HCT116 (cell line): ENCODE measurements at regions not wholly inside any gene's neighbourhood (a gene's known extent, or its start where the extent isn't known, plus 50 kb on each side); places are given as distances from the start of the nearest gene placed in this dataset.

Source experiments
- ATAC-seq: fragments of 200-7000 bp; cut with Tn5 transposase; 2 replicates; pipeline ENCODE4 v1.9.1; 2020; ENCODE audit warnings: mild to moderate bottlenecking, moderate library complexity
- BruUV-seq: library from RNA; stranded (reverse); fragments of 400-500 nt; replicated peaks from 2 replicates; lab custom pipeline; 2021; lab: Mats Ljungman, UMichigan
- CTCF ChIA-PET: fragments of 300-600 bp; sonication (Branson Sonifier 250); formaldehyde crosslinking; loops from one replicate; lab custom pipeline; 2021; ENCODE audit warnings: antibody characterized with exemption; lab: Charles Lee
- POLR2A ChIA-PET: fragments of 300-600, 350-600 bp; sonication (Branson Sonifier 250); formaldehyde crosslinking; loops from one replicate; lab custom pipeline; 2021; ENCODE audit warnings: antibody characterized with exemption; lab: Charles Lee
- RAD21 ChIA-PET, 2 experiments: fragments of 300-600 bp; sonication (Branson Sonifier 250); formaldehyde crosslinking; loops; one replicate each; lab custom pipeline; 2023; ENCODE audit warnings: low total read pairs in 2 of 2; ENCODE audit not compliant: uncharacterized antibody in 2 of 2, unreplicated experiment in 2 of 2, low non-redundant PET in 1 of 2; lab: Charles Lee
- DNase-seq: peaks from one replicate; pipeline ENCODE4 v3.0.0-alpha.2; 2010; ENCODE audit warnings: low read depth, low spot score
- H2AFZ ChIP-seq: fragments of 200-600 bp; shearing (Covaris generic), sonication (generic); 2 replicates; pipeline ENCODE4 v1.6.1; 2017; ENCODE audit warnings: low read depth, mixed run types, mixed read lengths, antibody characterized with exemption, low read length; ENCODE audit not compliant: poor library complexity, severe bottlenecking
- H3K27ac ChIP-seq: 2 replicates; pipeline ENCODE4 v1.5.1; 2012; ENCODE audit warnings: low read depth, low read length
- H3K27me3 ChIP-seq: fragments of 200-600 bp; sonication (generic); 2 replicates; pipeline ENCODE4 v1.6.1; 2016; ENCODE audit warnings: mixed run types, low read length, mixed read lengths; ENCODE audit not compliant: insufficient read depth
- H3K36me3 ChIP-seq, 2 experiments: fragments of 200-500 bp in 1 of 2; fragments of 200-600 bp in 1 of 2; sonication (Bioruptor generic) in 1 of 2; sonication (generic) in 1 of 2; 2 replicates each; pipeline versions ENCODE4 v1.5.1 to v1.6.1; 2014 to 2016; ENCODE audit warnings: low read length in 2 of 2, inconsistent platforms in 1 of 2, mixed read lengths in 1 of 2, mixed run types in 1 of 2; ENCODE audit not compliant: insufficient read depth in 2 of 2, control insufficient read depth in 1 of 2
- H3K4me1 ChIP-seq, 2 experiments: fragments of 200-600 bp in 1 of 2; sonication (generic) in 1 of 2; 2 replicates each; pipeline versions ENCODE4 v1.5.1 to v1.6.1; 2012 to 2017; ENCODE audit warnings: low read length in 2 of 2, inconsistent platforms in 1 of 2, mild to moderate bottlenecking in 1 of 2, mixed read lengths in 1 of 2, mixed run types in 1 of 2, moderate library complexity in 1 of 2; ENCODE audit not compliant: insufficient read depth in 2 of 2, control insufficient read depth in 1 of 2
- H3K4me2 ChIP-seq: fragments of 200-600 bp; sonication (generic); 2 replicates; pipeline ENCODE4 v1.6.1; 2017; ENCODE audit warnings: mixed run types, low read length, mixed read lengths
- H3K4me3 ChIP-seq, 2 experiments: fragments of 200-600 bp in 1 of 2; sonication (generic) in 1 of 2; replicated peaks in 1 of 2; 2 replicates each; pipeline ENCODE4 v1.5.1; 2011 to 2016; ENCODE audit warnings: low read length in 2 of 2, control low read depth in 1 of 2, low read depth in 1 of 2, mild to moderate bottlenecking in 1 of 2, mixed read lengths in 1 of 2, mixed run types in 1 of 2
- H3K79me2 ChIP-seq: fragments of 200-600 bp; sonication (generic); 2 replicates; pipeline ENCODE4 v1.6.1; 2017; ENCODE audit warnings: mild to moderate bottlenecking, mixed run types, low read length, moderate library complexity, mixed read lengths; ENCODE audit not compliant: insufficient read depth
- H3K9ac ChIP-seq: fragments of 200-600 bp; sonication (generic); 2 replicates; pipeline ENCODE4 v1.6.1; 2016; ENCODE audit warnings: low read length, mixed read lengths
- H3K9me2 ChIP-seq: fragments of 200-600 bp; sonication (generic), shearing (Covaris generic); 2 replicates; pipeline ENCODE4 v1.6.1; 2017; ENCODE audit warnings: mixed run types, mild to moderate bottlenecking, moderate library complexity; ENCODE audit not compliant: insufficient read depth
- H3K9me3 ChIP-seq, 2 experiments: fragments of 200-500 bp in 1 of 2; fragments of 200-600 bp in 1 of 2; sonication (Bioruptor generic) in 1 of 2; sonication (generic) in 1 of 2; 2 replicates each; pipeline ENCODE4 v1.6.1; 2014 to 2017; ENCODE audit warnings: low read length in 2 of 2, mixed read lengths in 2 of 2, inconsistent platforms in 1 of 2, low read depth in 1 of 2, mild to moderate bottlenecking in 1 of 2, mixed run types in 1 of 2, moderate library complexity in 1 of 2; ENCODE audit not compliant: control insufficient read depth in 1 of 2, insufficient read depth in 1 of 2
- H4K20me1 ChIP-seq: fragments of 200-600 bp; sonication (generic), shearing (Covaris generic); 2 replicates; pipeline ENCODE4 v1.6.1; 2017; ENCODE audit warnings: mixed run types, mild to moderate bottlenecking, moderate library complexity; ENCODE audit not compliant: insufficient read depth
- ATF3 ChIP-seq: IDR thresholded peaks from 2 replicates; pipeline ENCODE4 v1.6.1; 2012
- CBX3 ChIP-seq: IDR thresholded peaks from 2 replicates; pipeline ENCODE4 v1.6.1; 2012; ENCODE audit warnings: low read depth
- CTCF ChIP-seq, 3 experiments: fragments of 200-600 bp in 1 of 3; sonication (generic) in 1 of 3; IDR thresholded peaks in 2 of 3; conservative IDR thresholded peaks in 1 of 3; 2 replicates each; pipeline ENCODE4 v1.5.1; 2012 to 2017; ENCODE audit warnings: low read depth in 2 of 3, low read length in 2 of 3, antibody characterized with exemption in 1 of 3, borderline replicate concordance in 1 of 3, control low read depth in 1 of 3, mild to moderate bottlenecking in 1 of 3, mixed read lengths in 1 of 3, mixed run types in 1 of 3, moderate library complexity in 1 of 3; ENCODE audit not compliant: insufficient read depth in 1 of 3
- EGR1 ChIP-seq: IDR thresholded peaks from 2 replicates; pipeline ENCODE4 v1.6.1; 2012; ENCODE audit warnings: low read depth
- ELF1 ChIP-seq: IDR thresholded peaks from 2 replicates; pipeline ENCODE4 v1.6.1; 2012; ENCODE audit warnings: low read depth, borderline replicate concordance
- EZH2 ChIP-seq: fragments of 200-600 bp; sonication (generic); IDR thresholded peaks from 2 replicates; pipeline ENCODE4 v1.6.1; 2017; ENCODE audit warnings: antibody characterized with exemption, mixed run types
- EZH2phosphoT487 ChIP-seq: fragments of 200-600 bp; IDR thresholded peaks from 2 replicates; pipeline ENCODE4 v1.6.1; 2018; ENCODE audit warnings: antibody characterized with exemption, borderline replicate concordance
- FOSL1 ChIP-seq: IDR thresholded peaks from 2 replicates; pipeline ENCODE4 v1.6.1; 2012; ENCODE audit warnings: low read depth
- MAX ChIP-seq: IDR thresholded peaks from 2 replicates; pipeline ENCODE4 v1.6.1; 2012
- POLR2A ChIP-seq: IDR thresholded peaks from 2 replicates; pipeline ENCODE4 v1.7.0; 2011; ENCODE audit warnings: borderline replicate concordance; ENCODE audit not compliant: insufficient read depth, insufficient read length; ENCODE audit errors: extremely low read depth
- POLR2AphosphoS5 ChIP-seq: IDR thresholded peaks from 2 replicates; pipeline ENCODE4 v1.6.1; 2011; ENCODE audit warnings: mild to moderate bottlenecking, low read depth, low read length, moderate library complexity
- REST ChIP-seq: IDR thresholded peaks from 2 replicates; pipeline ENCODE4 v1.6.1; 2012; ENCODE audit warnings: low read depth
- SP1 ChIP-seq: IDR thresholded peaks from 2 replicates; pipeline ENCODE4 v1.6.1; 2012; ENCODE audit warnings: low read depth
- ZFX ChIP-seq: fragments of 450-650 bp; IDR thresholded peaks from 2 replicates; pipeline ENCODE4 v1.6.1; 2017
- ZNF274 ChIP-seq: fragments of 200-500 bp; sonication (Bioruptor generic); IDR thresholded peaks from 2 replicates; pipeline ENCODE4 v1.6.1; 2014; ENCODE audit warnings: mild to moderate bottlenecking, low read depth, low read length, inconsistent platforms
- intact Hi-C: fragments of 100-400 bp; cut with micrococcal nuclease; formaldehyde crosslinking; loops from 2 replicates; pipeline ENCODE4 v1.10.0; 2022

- no peak for TF ChIP-seq REST
These were observed 288.4 kb upstream of the SATB1 start (continued) for GRCh38 chr3:18713577-18713951.

- Histone ChIP-seq H3K4me1 (no peaks in the 10 kb centered on the region), H3K79me2 (no peaks in the 10 kb centered on the region), H3K9ac (no peak overlapping the region), H3K9me2 (no peaks in the 10 kb centered on the region), H3K4me2 (no peak overlapping the region), H4K20me1 (no peaks in the 10 kb centered on the region), H3K36me3 (no peaks in the 10 kb centered on the region), H3K27me3 (no peaks in the 10 kb centered on the region), H2AFZ (no peak overlapping the region), H3K27ac (no peak overlapping the region), H3K9me3 (no peaks in the 10 kb centered on the region), H3K4me3 (no peak overlapping the region)
- BruUV-seq: no TSS peak
- intact Hi-C loops: no loop called here
- DNase-seq (no peak), ATAC-seq (no peak)
- POLR2A ChIA-PET: no interaction called here
- RAD21 ChIA-PET: no interaction called here
- CTCF ChIA-PET: no interaction called here
- TF ChIP-seq CTCF (IDR thresholded peaks at IDR 0.05 in 2 of 3, conservative IDR thresholded peaks at IDR 0.05 in 1 of 3; ENCODE audit: borderline replicate concordance in 1 of 3, insufficient read depth in 1 of 3, low read depth in 2 of 3, low read length in 2 of 3) (no peak), CBX3 (no peak), EGR1 (no peak), EZH2 (no peak), POLR2AphosphoS5 (no peak), ZFX (no peak), REST (no peak), EZH2phosphoT487 (no peak), FOSL1 (no peak), ELF1 (no peak), MAX (no peak), POLR2A (no peak), ATF3 (no peak), ZNF274 (no peak), SP1 (no peak)
These were observed 287.8 kb upstream of the SATB1 start for GRCh38 chr3:18712713-18713576.
